ENCODE measurements at regions not wholly inside any gene's neighbourhood (a gene's known extent, or its start where the extent isn't known, plus 50 kb on each side); places are given as distances from the start of the nearest gene placed in this dataset.
"Not testable (repeated sequence)": the region's sequence is repeated elsewhere in the genome, so short reads cannot be mapped to it uniquely, and the experiment has no call there.

GRCh38 chr16:13823501-13823900 is 96.5 kb upstream of the ERCC4 start:
- DNase-seq: no peak

DNA sequence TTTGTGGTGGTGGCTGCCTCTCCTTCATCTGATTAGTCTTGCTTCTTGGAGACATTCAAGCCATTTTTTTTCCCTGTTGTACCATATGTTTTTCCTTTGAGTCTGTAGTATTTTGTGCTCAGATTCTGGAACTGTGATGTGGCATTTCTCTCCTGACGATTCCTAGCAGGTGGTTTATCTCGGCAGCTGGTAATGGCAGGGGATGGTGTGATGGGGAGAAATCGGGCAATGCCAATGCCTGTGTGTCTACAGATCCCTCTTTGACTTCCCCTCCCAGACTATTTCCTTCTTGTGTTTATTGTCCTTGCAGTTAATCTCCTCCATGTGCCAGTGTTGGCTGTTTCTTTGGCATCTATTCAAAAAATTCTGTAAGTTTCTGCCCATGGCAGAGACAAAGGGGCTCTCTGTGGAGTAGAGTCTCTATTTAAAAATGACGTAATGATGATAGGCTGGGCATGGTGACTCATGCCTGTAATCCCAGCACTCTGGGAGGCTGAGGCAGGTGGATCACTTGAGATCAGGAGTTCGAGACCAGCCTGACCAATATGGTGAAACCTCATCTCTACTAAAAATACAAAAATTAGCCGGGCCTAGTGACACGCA is 90.2 kb upstream of the ERCC4 start:
- DNase-seq: no peak

DNA sequence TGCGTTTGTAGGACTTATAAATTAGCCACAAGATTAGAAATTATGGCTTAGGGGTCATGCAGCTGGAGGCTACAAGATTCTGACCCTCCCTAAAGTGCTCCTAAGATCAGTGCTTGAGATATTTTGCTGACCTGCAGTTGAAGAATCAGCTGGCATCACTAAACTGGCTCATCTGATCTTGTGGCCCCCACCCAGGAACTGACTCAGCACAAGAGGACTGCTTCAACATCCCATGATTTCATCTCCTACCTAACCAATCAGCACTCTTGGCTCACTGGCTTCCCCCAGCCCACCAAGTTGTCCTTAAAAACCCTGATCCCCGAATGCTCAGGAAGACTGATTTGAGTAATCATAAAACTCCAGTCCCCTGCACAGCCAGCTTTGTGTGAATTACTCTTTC is 86.4 kb upstream of the ERCC4 start:
- DNase-seq: no peak

GRCh38 chr16:13835387-13835786 is 84.6 kb upstream of the ERCC4 start:
- DNase-seq: no peak

DNA sequence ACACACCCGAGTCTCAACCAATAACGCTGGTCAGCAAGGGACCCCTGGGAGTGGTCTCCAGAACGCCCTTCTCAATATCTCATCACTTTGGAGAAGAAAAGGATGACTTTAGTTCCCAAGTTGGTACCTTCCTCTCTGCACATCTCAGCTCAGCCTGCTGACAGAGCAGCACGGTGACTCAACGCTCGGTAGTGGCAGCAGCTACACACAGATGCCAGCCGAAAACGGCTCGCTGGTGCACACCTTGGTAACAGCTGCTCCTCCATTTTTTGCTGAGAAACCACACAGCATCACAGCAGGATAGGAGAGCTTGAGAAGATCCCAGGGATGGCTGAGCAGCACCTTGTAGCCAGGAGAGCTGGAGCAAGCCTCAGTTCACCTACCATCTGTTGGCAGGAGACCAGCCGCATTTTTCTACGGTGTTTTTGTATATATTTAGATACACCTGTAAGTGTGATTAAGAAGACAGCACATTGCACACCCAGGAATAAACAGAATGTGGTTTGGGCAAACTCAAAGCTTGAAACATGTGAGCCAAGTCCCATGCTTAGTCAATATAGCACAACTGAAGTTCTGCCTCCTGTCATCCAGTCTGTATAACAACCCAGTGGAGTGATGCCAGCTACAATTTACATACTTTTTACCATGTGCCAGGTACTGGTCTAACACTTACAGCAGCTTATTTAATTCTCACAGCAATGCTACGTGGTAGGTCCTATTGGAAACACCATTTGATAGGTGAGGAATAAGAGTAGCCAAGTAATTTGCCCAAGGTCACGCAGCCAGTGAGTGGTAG is 83.8 kb upstream of the ERCC4 start:
- no peak for DNase-seq

DNA sequence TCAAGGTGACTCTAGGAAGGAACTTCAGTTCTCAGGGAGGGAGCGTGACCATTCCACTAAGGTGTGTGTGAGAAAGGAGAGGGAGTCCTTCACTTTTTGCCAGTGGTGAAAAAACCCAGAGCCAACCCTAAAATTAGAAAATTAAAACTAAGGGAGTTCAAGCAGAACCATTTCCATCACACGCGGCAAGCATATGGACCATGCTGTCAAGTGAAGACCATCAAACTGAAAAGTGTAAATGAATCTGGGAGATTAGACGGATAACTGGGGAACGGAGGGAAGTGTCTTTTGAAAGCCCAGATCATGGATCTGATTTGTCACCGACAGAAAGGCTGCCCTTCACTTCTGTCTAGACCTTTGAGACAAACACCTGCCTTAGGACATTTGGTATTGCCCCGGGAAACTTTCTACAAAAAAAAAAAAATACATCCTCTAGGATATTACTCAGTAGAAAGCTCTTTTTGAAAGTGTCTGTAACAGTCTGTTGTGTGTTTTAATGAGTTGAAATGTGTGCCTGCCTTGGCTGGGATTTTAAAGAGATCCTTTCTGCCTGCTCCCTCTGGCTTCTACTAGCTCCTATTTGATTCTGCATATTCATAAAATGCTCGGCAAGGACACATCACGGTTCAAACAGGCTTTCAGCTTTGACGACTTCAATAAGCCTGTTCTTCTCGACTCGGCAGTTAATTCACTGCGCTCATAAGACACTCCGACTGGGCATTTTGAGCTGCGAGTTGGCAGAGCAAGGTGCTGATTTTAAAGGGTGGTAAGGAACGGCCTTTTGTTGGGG is 81.4 kb upstream of the ERCC4 start:
- DNase-seq: no peak

DNA sequence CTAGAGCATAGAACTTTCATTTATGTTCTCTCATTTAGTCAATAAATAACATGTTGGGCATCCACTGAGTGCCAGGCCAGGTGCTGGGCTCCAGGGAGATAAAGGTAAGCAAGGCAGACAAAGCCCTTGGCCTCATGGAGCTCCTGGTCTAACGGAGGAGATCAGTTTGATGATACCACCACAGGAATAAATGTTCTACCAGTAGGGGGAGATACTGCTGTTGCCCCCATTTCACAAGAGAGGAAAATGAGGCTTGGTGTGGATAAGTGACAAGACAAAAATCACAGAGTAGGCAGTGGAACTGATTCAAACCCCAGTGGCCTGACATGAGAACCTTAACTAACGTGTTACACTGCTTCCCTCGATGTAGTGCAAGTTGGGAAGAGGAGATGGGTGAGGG is 80.4 kb upstream of the ERCC4 start:
- DNase-seq: no peak

GRCh38 chr16:13845232-13845631 is 74.7 kb upstream of the ERCC4 start:
- DNase-seq: no peak

GRCh38 chr16:13848795-13849194 is 71.2 kb upstream of the ERCC4 start:
- no peak for DNase-seq

GRCh38 chr16:13850173-13850572 is 69.8 kb upstream of the ERCC4 start:
- DNase-seq: not testable (repeated sequence)

DNA sequence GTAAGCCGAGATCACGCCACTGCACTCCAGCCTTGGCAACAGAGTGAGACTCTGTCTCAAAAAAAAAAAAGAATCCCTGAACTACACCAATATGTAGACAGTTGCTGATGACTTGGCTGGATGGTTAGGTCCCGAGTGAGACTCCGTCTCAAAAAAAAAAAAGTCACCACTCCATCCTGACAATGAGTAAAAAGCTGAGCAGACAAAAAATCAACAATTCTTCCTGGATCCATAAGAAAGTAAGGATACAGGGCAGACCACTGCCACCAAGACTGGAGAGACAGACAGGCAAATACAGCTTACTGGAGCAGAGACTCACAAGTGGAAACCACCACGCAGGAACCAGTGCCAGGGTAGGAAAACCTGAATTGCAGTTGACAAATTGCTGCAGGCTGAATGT is 67.1 kb upstream of the ERCC4 start:
- DNase-seq: no peak

DNA sequence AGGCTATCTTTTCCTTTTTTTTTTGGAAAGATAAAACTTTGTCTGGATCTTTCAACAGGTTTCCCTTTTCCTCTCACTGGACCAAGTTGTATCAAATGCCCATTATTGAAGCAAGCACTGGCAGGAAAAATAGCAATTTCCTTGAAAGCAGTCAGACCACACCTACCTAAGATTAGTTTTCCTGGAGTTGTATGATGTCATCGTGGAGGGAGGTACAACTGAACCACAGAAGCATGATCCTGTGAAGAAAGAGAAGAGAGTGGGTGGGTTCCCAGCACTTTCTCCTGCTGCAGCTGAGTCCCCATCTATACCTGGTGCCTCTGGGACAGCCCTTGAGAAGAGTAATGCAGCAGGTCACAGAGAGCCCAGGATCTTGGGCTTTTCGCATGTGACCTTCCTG is 63.6 kb upstream of the ERCC4 start:
- no peak for DNase-seq

DNA sequence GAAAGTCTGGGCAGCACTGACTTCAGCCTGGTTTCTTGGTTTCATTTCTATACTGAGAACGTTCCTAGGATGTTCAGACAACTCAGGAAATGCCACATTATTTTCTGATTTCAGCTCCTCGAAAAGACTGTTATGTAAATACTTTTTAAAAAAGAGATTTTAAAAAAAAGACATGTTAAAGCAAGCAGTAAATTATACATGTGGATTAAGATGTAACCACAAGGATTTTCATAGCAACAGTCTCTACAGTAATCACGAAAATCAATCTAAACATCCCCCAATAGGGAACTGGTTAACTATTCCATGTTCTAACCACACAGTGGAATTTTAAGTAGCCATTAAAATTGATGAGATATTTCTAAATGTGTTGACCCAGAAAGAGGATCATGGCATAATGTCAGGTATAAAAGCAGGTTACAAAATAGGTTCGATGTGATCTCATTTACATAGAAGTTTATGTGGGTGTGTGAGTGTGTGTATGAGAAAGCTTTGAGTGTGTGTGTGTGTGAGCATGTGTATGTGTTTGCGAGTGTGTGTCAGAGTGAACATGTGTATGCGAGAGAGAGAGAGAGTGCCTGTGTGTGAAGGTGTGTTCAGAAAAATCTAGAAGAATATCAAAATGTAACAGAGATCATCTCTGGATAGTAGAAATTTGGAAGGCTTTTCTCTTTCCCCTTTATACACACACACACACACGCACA is 63.0 kb upstream of the ERCC4 start:
- DNase-seq: no peak

GRCh38 chr16:13858873-13859580 is 60.9 kb upstream of the ERCC4 start:
- DNase-seq: no peak

DNA sequence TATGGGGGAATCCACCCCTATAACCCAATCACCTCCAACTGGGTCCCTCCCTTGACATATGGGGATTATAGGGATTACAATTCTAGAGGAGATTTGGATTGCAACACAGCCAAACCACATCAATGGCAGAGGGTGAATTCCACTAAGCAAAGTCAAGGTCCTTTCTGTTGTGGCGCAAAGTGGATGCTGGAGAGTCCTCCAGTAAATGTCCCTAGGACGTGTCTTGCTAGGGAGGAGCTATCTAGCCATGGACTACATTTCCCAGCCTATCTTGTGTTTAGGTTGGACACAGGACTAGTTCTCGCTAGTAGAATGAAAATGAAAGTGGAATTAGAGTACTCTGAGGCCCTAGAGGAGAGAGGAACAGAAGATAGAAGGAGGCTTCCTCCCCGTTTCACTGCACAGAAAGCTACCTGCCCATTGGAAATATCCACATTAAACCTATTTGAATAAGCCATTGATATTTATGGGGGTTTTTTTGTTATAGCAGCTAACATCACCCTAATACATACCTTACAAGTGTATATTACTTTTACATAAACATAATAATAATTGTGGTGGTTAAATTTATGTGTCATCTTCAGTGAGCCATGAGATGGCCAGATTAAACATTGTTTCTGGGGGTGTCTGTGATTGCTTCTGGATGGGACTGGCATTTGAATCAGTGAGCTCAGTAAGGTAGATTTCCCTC is 56.7 kb upstream of the ERCC4 start:
- no peak for DNase-seq

- no peak for DNase-seq
Observed at GRCh38 chr16:13864689-13865088, 55.3 kb upstream of the ERCC4 start.

DNA sequence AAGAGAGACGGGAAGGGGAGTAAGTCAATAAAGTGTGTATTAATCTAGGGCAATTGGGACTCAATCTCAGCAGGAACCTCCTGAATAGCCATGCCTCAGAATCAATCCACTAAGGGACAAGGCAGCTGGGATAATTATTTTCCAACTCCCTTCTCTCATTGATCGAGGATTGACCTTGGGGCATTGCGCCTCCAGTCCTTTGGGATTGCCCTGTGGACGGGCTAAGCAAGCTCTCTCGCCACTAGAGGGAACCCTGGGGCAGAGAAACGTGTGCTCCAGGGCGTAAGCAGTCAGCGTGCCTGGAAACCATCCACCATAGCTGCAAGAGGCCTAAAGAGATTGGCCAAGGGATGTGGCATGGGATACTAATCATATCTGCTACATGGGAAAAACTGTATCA is 53.9 kb upstream of the ERCC4 start:
- peak; percentile 41 for DNase-seq

Measured in suppressor macrophage treated with lipopolysaccharide for 4 hours (primary cell).